HG03460 (cell line): ENCODE measurements at regions not wholly inside any gene's neighbourhood (a gene's known extent, or its start where the extent isn't known, plus 50 kb on each side); places are given as distances from the start of the nearest gene placed in this dataset.
"Not testable (repeated sequence)": the region's sequence is repeated elsewhere in the genome, so short reads cannot be mapped to it uniquely, and the experiment has no call there.

ENCODE experiments used
- ATAC-seq: cut with Tn5 transposase; IDR thresholded peaks from one replicate; pipeline ENCODE4 v1.9.1; 2021; ENCODE audit not compliant: unreplicated experiment

- ATAC-seq: no peak
These were observed 679.1 kb upstream of the SPRY2 start for GRCh38 chr13:81020010-81020409.

GRCh38 chr13:81018936-81019335, 678.0 kb upstream of the SPRY2 start:
- ATAC-seq: no peak

GRCh38 chr13:81017513-81018152, 676.7 kb upstream of the SPRY2 start:
- no peak for ATAC-seq

- ATAC-seq: no peak
These were observed 671.1 kb upstream of the SPRY2 start for GRCh38 chr13:81012031-81012430.

- ATAC-seq: no peak
These were observed 661.0 kb upstream of the SPRY2 start for GRCh38 chr13:81001828-81002385.

- not testable (repeated sequence) for ATAC-seq
These were observed 657.7 kb upstream of the SPRY2 start for GRCh38 chr13:80998603-80999002.

GRCh38 chr13:80989747-80990146, 648.8 kb upstream of the SPRY2 start:
- no peak for ATAC-seq

GRCh38 chr13:80989241-80989640, 648.3 kb upstream of the SPRY2 start:
- no peak for ATAC-seq

- ATAC-seq: no peak
These were observed 647.6 kb upstream of the SPRY2 start for GRCh38 chr13:80988391-80989151.

- peak; percentile 98 for ATAC-seq
These were observed 638.2 kb upstream of the SPRY2 start for GRCh38 chr13:80979035-80979641.

GRCh38 chr13:80977168-80977567, 636.2 kb upstream of the SPRY2 start:
- no peak for ATAC-seq

- ATAC-seq: no peak
These were observed 635.0 kb upstream of the SPRY2 start for GRCh38 chr13:80975903-80976302.

GRCh38 chr13:80973721-80974120, 632.8 kb upstream of the SPRY2 start:
- ATAC-seq: no peak

- ATAC-seq: no peak
These were observed 632.0 kb upstream of the SPRY2 start for GRCh38 chr13:80972857-80973478.

GRCh38 chr13:80965097-80965496, 624.2 kb upstream of the SPRY2 start:
- no peak for ATAC-seq

GRCh38 chr13:80962855-80963254, 621.9 kb upstream of the SPRY2 start:
- ATAC-seq: no peak

- no peak for ATAC-seq
These were observed 621.2 kb upstream of the SPRY2 start for GRCh38 chr13:80962173-80962572.

GRCh38 chr13:80957019-80957655, 616.2 kb upstream of the SPRY2 start:
- no peak for ATAC-seq

GRCh38 chr13:80955501-80955900, 614.6 kb upstream of the SPRY2 start:
- no peak for ATAC-seq

GRCh38 chr13:80952158-80952557, 611.2 kb upstream of the SPRY2 start:
- no peak for ATAC-seq
